ENCODE measurements at regions not wholly inside any gene's neighbourhood (a gene's known extent, or its start where the extent isn't known, plus 50 kb on each side); places are given as distances from the start of the nearest gene placed in this dataset.

GRCh38 chr2:128733450-128733849 lies 414.8 kb upstream of the HS6ST1 start:
- DNase-seq, result no peak

- DNase-seq, result peak; percentile 87 to 94 (median 90)
Observed at GRCh38 chr2:128734521-128735295, 416.0 kb upstream of the HS6ST1 start.

GRCh38 chr2:128735296-128735960 lies 416.8 kb upstream of the HS6ST1 start:
- DNase-seq, result peak in 1 of 4 experiments; percentile 12

- DNase-seq, result no peak
Observed at GRCh38 chr2:128736046-128736688, 417.5 kb upstream of the HS6ST1 start.

- peak; percentile 80 to 89 (median 87) for DNase-seq
Observed at GRCh38 chr2:128736689-128737545, 418.2 kb upstream of the HS6ST1 start.

- no peak for DNase-seq
Observed at GRCh38 chr2:128737546-128737826, 418.8 kb upstream of the HS6ST1 start.

- DNase-seq, result no peak
Observed at GRCh38 chr2:128738446-128739110, 419.9 kb upstream of the HS6ST1 start.

GRCh38 chr2:128742467-128742866 lies 423.8 kb upstream of the HS6ST1 start:
- no peak for DNase-seq

- DNase-seq, result no peak
Observed at GRCh38 chr2:128745946-128746345, 427.3 kb upstream of the HS6ST1 start.

- peak in 1 of 4 experiments; percentile 44 for DNase-seq
Observed at GRCh38 chr2:128746356-128746755, 427.7 kb upstream of the HS6ST1 start.

- no peak for DNase-seq
Observed at GRCh38 chr2:128748336-128748735, 429.7 kb upstream of the HS6ST1 start.

GRCh38 chr2:128748835-128749605 lies 430.4 kb upstream of the HS6ST1 start:
- DNase-seq, result no peak

GRCh38 chr2:128750328-128751165 lies 431.9 kb upstream of the HS6ST1 start:
- peak in 3 of 4 experiments; percentile 14 to 38 (median 30) for DNase-seq

- DNase-seq, result no peak
Observed at GRCh38 chr2:128751746-128752145, 433.1 kb upstream of the HS6ST1 start.

GRCh38 chr2:128752691-128753263 lies 434.1 kb upstream of the HS6ST1 start:
- peak in 1 of 4 experiments; percentile 19 for DNase-seq

- no peak for DNase-seq
Observed at GRCh38 chr2:128753321-128753720, 434.7 kb upstream of the HS6ST1 start.

- DNase-seq, result no peak
Observed at GRCh38 chr2:128753800-128754199, 435.1 kb upstream of the HS6ST1 start.

GRCh38 chr2:128754246-128754724 lies 435.6 kb upstream of the HS6ST1 start:
- DNase-seq, result peak; percentile 48 to 83 (median 75)

GRCh38 chr2:128755695-128756364 lies 437.2 kb upstream of the HS6ST1 start:
- DNase-seq, result no peak
